Activated CD4-positive, alpha-beta T cell treated with anti-CD3 and anti-CD28 coated beads, Interleukin-2, Interleukin-4, amounts not matched to agents 100 ng/mL and 50 ng/mL, durations not matched to agents 16 hours and 8 hours (primary cell): ENCODE measurements at regions not wholly inside any gene's neighbourhood (a gene's known extent, or its start where the extent isn't known, plus 50 kb on each side); places are given as distances from the start of the nearest gene placed in this dataset.
"Not testable (repeated sequence)": the region's sequence is repeated elsewhere in the genome, so short reads cannot be mapped to it uniquely, and the experiment has no call there.

Experiments used
- DNase-seq: peaks from one replicate; pipeline ENCODE4 v3.0.0-alpha.2; 2020; ENCODE audit warnings: low spot score

GRCh38 chr1:196090226-196090625 lies 518.0 kb downstream of the KCNT2 start:
- no peak for DNase-seq

GRCh38 chr1:196088541-196088940 lies 519.7 kb downstream of the KCNT2 start:
- no peak for DNase-seq

- DNase-seq = no peak
Measured at GRCh38 chr1:196078691-196079090, 529.5 kb downstream of the KCNT2 start.

- DNase-seq = no peak
Measured at GRCh38 chr1:196075621-196076020, 532.6 kb downstream of the KCNT2 start.

GRCh38 chr1:196074182-196074581 lies 534.1 kb downstream of the KCNT2 start:
- no peak for DNase-seq

GRCh38 chr1:196071447-196071846 lies 536.8 kb downstream of the KCNT2 start:
- no peak for DNase-seq

- DNase-seq = no peak
Measured at GRCh38 chr1:196070940-196071339, 537.3 kb downstream of the KCNT2 start.

- DNase-seq = no peak
Measured at GRCh38 chr1:196063952-196064351, 544.3 kb downstream of the KCNT2 start.

GRCh38 chr1:196063294-196063693 lies 544.9 kb downstream of the KCNT2 start:
- DNase-seq = no peak

GRCh38 chr1:196060539-196060938 lies 547.7 kb downstream of the KCNT2 start:
- no peak for DNase-seq

GRCh38 chr1:196059210-196059609 lies 549.0 kb downstream of the KCNT2 start:
- no peak for DNase-seq

GRCh38 chr1:196056966-196057365 lies 551.3 kb downstream of the KCNT2 start:
- no peak for DNase-seq

GRCh38 chr1:196049407-196049806 lies 558.8 kb downstream of the KCNT2 start:
- DNase-seq = no peak

GRCh38 chr1:196043268-196043667 lies 565.0 kb downstream of the KCNT2 start:
- DNase-seq = no peak

- DNase-seq = no peak
Measured at GRCh38 chr1:196034080-196034706, 574.0 kb downstream of the KCNT2 start.

GRCh38 chr1:196031387-196031786 lies 576.9 kb downstream of the KCNT2 start:
- not testable (repeated sequence) for DNase-seq

- DNase-seq = no peak
Measured at GRCh38 chr1:196030455-196030854, 577.8 kb downstream of the KCNT2 start.

- no peak for DNase-seq
Measured at GRCh38 chr1:196029410-196029809, 578.8 kb downstream of the KCNT2 start.

GRCh38 chr1:196027127-196027526 lies 581.1 kb downstream of the KCNT2 start:
- no peak for DNase-seq

GRCh38 chr1:196021174-196021573 lies 587.1 kb downstream of the KCNT2 start:
- DNase-seq = not testable (repeated sequence)

- DNase-seq = no peak
Measured at GRCh38 chr1:196009362-196009761, 598.9 kb downstream of the KCNT2 start.

- DNase-seq = no peak
Measured at GRCh38 chr1:196007763-196008162, 600.5 kb downstream of the KCNT2 start.

- no peak for DNase-seq
Measured at GRCh38 chr1:196005426-196005825, 602.8 kb downstream of the KCNT2 start.

- DNase-seq = not testable (repeated sequence)
Measured at GRCh38 chr1:196004388-196004787, 603.9 kb downstream of the KCNT2 start.

GRCh38 chr1:196002906-196003305 lies 605.3 kb downstream of the KCNT2 start:
- no peak for DNase-seq
